Erythroblast (primary cell): ENCODE measurements at regions not wholly inside any gene's neighbourhood (a gene's known extent, or its start where the extent isn't known, plus 50 kb on each side); places are given as distances from the start of the nearest gene placed in this dataset.

Experiments
- GATA1 ChIP-seq: IDR thresholded peaks from 2 replicates; pipeline ENCODE4 v1.6.1; 2011; ENCODE audit warnings: low read depth, mild to moderate bottlenecking, control low read depth, low read length, moderate library complexity
- POLR2A ChIP-seq: IDR thresholded peaks from 2 replicates; pipeline ENCODE4 v1.6.1; 2011; ENCODE audit warnings: mild to moderate bottlenecking, low read length

DNA sequence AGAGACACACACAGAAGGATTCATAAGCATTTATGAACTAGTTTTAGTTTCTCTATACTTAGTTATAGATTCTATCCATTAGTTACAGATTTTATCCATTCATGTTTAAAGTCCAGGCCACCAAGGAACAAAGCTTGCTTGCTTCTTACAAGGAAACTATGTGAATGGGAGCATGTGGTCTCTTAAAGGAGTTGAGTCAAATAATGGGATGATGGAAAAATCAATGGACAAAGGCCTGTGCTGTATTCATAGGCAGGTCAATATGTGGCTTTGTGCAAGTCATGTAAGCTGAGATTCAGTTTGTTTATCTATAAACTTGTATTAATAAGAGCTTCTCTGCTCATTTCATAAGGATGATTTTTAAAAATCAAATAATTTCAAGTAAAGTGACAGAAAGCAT lies 172.8 kb upstream of the CDK1 start:
- no peak for TF ChIP-seq POLR2A
- TF ChIP-seq GATA1 = no peak
